22Rv1 (cell line): ENCODE measurements at regions not wholly inside any gene's neighbourhood (a gene's known extent, or its start where the extent isn't known, plus 50 kb on each side); places are given as distances from the start of the nearest gene placed in this dataset.

Experiments used
- H3K27ac ChIP-seq: fragments of 450-650 bp; 2 replicates; pipeline ENCODE4 v1.5.1; 2017
- CTCF ChIP-seq: fragments of 450-650 bp; IDR thresholded peaks from 2 replicates; pipeline ENCODE4 v1.5.1; 2017; ENCODE audit warnings: mild to moderate bottlenecking
- ZFX ChIP-seq: fragments of 450-650 bp; IDR thresholded peaks from 2 replicates; pipeline ENCODE4 v1.6.1; 2017; ENCODE audit warnings: antibody characterized with exemption, borderline replicate concordance

GRCh38 chr22:34297536-34298120, 377.4 kb upstream of the LARGE1 start:
- H3K27ac ChIP-seq = no peak overlapping the region
- TF ChIP-seq CTCF (no peak), ZFX (no peak)

- TF ChIP-seq CTCF (no peak), ZFX (no peak)
Observed at GRCh38 chr22:34299496-34299895, 379.2 kb upstream of the LARGE1 start.

GRCh38 chr22:34301569-34301968, 381.3 kb upstream of the LARGE1 start:
- no peak overlapping the region for H3K27ac ChIP-seq
- TF ChIP-seq CTCF (no peak), ZFX (no peak)

More at GRCh38 chr22:34299496-34299895, 379.2 kb upstream of the LARGE1 start:
- H3K27ac ChIP-seq = no peak overlapping the region

GRCh38 chr22:34303656-34304055, 383.4 kb upstream of the LARGE1 start:
- no peak for TF ChIP-seq CTCF
- no peak for TF ChIP-seq ZFX
- no peak overlapping the region for H3K27ac ChIP-seq

GRCh38 chr22:34306361-34306760, 386.1 kb upstream of the LARGE1 start:
- H3K27ac ChIP-seq = no peak overlapping the region
- TF ChIP-seq ZFX (no peak), CTCF (no peak)

GRCh38 chr22:34308101-34308500, 387.8 kb upstream of the LARGE1 start:
- TF ChIP-seq ZFX (no peak), CTCF (no peak)
- no peak overlapping the region for H3K27ac ChIP-seq

GRCh38 chr22:34319346-34319745, 399.1 kb upstream of the LARGE1 start:
- no peak overlapping the region for H3K27ac ChIP-seq
- TF ChIP-seq ZFX = no peak
- no peak for TF ChIP-seq CTCF
